ENCODE measurements at regions not wholly inside any gene's neighbourhood (a gene's known extent, or its start where the extent isn't known, plus 50 kb on each side); places are given as distances from the start of the nearest gene placed in this dataset.

- no peak for DNase-seq (ENCODE audit: low read depth, low spot score)
These were observed 292.6 kb upstream of the TAS2R1 start for GRCh38 chr5:9922719-9923118.

DNA sequence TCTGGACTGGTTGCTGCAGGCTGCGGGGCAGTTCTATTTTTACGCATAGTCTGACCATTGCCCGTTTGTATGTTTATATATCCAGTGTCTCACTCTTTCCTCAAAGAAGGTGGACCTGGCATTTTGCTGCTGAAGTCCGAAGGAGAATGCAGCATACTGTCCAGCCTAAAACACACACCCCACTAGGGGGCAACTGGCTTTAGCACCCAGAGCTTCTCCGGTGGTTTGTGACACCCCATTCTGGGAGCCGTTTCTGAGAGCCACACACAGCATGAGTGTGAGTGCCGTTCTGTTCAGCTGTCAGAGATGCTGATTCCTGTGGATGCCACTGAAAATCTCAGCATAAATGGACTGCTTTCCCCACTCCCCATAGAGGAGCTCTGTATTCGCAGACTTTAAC is 290.5 kb upstream of the TAS2R1 start:
- no peak for DNase-seq (ENCODE audit: low read depth, low spot score)

GRCh38 chr5:9919306-9920030 is 289.3 kb upstream of the TAS2R1 start:
- DNase-seq (ENCODE audit: low read depth, low spot score) = peak; percentile 93

GRCh38 chr5:9905661-9906060 is 275.5 kb upstream of the TAS2R1 start:
- DNase-seq (ENCODE audit: low read depth, low spot score) = no peak

DNA sequence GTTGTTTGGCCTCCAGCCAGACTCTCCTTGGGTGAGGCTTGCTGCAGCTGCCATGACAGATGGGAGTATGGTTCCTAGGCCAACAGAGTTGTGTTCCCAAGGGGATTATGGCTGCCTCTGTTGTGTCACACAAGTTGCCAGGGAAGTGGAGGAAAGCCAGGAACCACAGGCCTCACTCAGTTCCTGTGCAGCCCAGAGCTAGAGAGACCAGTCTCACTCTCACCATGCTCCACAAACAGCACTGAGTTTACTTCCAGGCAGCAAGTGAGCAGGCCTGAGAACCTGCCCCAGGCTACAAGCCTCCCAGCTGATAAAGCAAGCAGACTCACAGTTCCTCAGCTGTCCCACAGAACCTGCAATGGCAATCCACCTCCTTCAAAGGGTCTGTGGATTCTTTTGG is 273.6 kb upstream of the TAS2R1 start:
- DNase-seq (ENCODE audit: low read depth, low spot score) = peak; percentile 87

- DNase-seq (ENCODE audit: low read depth, low spot score) = no peak
These were observed 268.2 kb upstream of the TAS2R1 start for GRCh38 chr5:9898319-9898718.

- no peak for DNase-seq (ENCODE audit: low read depth, low spot score)
These were observed 265.1 kb upstream of the TAS2R1 start for GRCh38 chr5:9895302-9895645.

DNA sequence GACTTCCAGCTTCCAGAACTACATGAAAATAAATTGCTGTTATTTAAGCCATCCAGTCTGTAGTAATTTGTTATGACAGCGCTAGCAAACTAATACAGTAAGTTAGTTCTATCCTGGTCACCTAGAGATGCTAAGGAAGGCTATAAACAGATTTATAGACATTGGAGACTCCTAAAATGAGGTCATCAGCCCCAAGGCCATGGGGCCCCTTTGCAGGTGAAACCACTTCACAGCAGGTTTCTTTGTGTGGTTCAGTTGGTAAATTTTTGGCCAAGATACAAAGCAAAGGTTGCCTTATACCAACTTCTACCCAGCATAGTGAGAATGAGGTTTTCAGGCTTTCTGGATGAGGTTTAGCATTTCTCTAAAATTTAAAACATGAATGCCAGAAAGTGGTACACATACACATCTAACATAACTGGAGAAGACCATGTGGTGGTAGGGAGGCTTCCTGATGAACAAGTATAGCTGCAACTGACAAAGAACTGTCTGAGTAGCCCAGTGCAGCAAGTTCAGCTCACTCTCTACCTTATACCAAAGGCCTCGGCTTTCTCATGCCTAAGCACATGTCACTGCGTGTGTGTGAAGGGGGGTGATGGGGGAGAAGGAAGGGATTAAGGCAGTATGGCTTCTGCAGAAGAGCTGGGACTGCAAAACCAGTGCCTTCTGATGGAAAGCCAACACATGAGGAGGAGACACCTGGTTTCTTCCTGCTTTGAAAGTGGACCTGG is 264.6 kb upstream of the TAS2R1 start:
- no peak for DNase-seq (ENCODE audit: low read depth, low spot score)

- DNase-seq (ENCODE audit: low read depth, low spot score) = no peak
These were observed 262.5 kb upstream of the TAS2R1 start for GRCh38 chr5:9892696-9893095.

GRCh38 chr5:9889511-9889910 is 259.4 kb upstream of the TAS2R1 start:
- DNase-seq (ENCODE audit: low read depth, low spot score) = no peak

DNA sequence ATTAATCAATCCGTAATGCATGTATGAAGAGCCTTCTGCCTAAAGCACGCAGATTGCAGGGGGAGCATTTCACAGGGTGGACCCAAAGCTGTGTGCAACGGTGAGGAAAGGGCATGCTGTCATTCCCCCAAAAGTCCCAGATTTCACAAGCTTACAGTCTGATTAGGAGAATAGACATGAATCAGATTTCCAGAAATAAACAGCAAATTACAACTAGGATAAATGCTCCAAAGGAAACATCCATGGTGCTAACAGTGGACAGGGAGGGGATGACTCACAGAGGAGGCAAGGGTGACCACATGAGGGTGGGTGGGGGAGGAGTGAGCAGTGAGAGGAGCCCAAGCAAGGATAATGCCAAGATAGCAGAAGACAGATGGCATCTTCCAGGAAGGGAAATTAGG is 258.4 kb upstream of the TAS2R1 start:
- DNase-seq (ENCODE audit: low read depth, low spot score) = peak; percentile 40

DNA sequence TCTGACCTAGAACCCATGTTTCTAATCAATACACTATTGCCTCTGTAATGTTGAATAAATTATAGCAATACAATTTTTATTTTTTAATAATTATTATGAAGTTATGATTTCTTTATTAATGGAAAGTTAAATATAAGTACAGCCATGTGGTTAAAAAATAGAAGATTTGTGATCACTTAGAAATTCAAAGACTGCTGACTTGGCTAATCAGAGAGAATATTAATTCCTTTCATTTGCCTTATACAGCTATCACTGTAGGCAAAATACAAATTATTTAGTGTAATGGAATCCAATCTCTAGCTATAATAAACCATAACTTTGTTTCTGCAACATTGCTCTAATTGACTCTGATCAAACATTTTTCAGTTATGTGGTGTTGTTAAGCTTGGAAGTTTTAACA is 255.0 kb upstream of the TAS2R1 start:
- DNase-seq (ENCODE audit: low read depth, low spot score) = no peak

GRCh38 chr5:9878206-9878605 is 248.1 kb upstream of the TAS2R1 start:
- no peak for DNase-seq (ENCODE audit: low read depth, low spot score)

DNA sequence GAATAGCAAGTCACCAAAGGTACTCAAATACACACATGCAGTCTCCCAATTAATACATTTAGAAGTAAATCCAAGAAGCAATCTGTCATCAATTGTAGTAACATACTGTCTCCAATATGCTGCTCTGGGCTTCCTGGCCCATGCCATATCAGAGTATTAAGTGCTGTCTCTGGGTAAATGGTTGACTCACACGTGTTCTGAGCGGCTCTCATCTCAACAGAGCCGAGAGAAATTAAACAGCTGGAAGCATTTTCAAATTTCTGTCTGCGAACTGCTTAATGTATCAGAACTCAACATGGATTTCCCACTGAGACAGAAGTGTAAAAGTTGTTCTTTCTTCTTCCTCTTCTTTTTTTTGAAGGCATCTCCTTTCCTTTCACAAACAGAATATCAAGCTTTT is 247.3 kb upstream of the TAS2R1 start:
- DNase-seq (ENCODE audit: low read depth, low spot score) = no peak

DNA sequence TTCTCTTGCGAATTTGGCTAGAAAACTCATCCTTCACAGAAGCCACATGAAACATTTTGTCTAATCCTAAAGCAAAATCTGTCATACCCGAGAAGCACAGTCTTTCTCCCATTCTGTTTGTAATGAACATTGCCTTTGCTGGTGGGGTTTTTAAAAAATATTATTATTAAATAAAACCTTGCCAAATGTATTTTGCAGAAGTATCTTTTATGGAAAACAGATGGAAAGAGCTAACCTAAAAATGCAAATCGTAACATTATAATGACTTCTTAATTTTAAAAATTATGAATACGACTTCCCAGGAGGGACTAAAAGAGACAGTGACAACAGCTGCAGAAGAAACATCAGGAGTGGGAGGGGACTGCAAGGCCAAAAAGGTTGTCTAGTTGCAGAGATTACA is 246.3 kb upstream of the TAS2R1 start:
- DNase-seq (ENCODE audit: low read depth, low spot score) = no peak

- DNase-seq (ENCODE audit: low read depth, low spot score) = peak; percentile 25
These were observed 239.6 kb upstream of the TAS2R1 start for GRCh38 chr5:9869616-9870288.

- no peak for DNase-seq (ENCODE audit: low read depth, low spot score)
These were observed 235.4 kb upstream of the TAS2R1 start for GRCh38 chr5:9865574-9865973.

DNA sequence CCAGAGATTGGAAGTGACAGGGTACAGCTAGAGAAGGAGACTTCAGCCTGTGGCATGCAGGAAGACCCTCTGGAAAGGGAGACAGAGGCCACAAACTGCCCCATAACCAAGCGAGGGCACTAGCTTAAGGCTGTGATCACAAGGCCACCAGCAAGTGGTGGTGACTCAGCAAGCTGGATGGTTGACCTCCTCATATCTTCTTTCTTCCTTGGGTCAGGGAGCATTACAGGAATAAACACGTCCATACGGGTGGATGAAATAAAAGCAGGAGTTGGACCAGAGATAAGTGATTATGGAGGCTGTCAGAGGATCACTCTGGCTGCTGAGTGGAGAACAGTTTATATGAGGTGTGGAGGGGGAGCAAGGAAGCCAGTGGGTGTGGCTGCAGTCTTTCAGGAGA is 234.6 kb upstream of the TAS2R1 start:
- no peak for DNase-seq (ENCODE audit: low read depth, low spot score)

GRCh38 chr5:9863486-9863885 is 233.3 kb upstream of the TAS2R1 start:
- DNase-seq (ENCODE audit: low read depth, low spot score) = no peak

DNA sequence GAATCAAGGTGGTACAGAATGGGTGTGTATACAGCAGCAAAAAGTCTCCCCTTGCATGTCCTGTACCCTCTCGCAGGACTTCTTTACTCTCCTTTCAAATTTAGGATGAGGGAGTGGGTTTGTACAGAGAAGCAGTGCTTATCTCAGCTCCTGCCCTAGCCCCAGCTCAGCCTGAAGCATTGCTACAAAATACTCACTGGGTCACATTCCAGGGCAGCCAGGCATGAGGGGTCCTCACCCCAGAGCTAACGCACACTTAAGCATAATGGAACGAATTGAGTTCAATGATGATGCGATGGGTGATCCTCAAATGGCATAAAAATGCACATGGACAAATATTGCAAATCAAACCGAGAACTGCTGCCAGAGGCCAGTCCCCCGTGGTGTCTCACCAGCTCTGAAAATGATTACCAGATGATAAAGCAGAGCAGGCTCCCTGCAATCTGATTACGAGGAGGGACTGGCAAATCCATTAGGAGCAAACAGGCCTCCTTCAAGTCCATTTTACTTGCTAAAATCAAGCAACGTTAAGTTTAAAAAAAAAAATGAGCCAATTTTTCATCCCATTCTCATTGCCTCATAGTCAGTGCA is 231.6 kb upstream of the TAS2R1 start:
- peak; percentile 58 for DNase-seq (ENCODE audit: low read depth, low spot score)

DNA sequence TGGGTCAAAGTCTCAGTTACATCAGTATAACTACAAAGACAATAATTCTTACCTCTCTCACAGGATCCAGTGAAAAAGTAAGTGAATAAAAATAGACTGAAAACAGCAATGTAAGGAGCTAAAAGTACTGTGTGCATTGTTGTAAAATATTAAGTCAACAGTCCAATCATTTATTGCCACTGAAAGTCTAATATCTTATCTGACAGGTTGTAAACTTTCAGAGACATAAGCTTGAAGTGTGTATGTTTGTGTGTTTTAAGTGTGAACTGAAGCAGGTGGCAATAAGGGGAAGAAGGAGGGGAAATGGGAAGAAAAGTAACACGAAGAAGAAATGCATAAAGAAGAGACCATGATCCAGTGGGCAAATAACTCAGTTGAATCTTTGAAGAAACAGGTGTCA is 229.7 kb upstream of the TAS2R1 start:
- no peak for DNase-seq (ENCODE audit: low read depth, low spot score)

DNA sequence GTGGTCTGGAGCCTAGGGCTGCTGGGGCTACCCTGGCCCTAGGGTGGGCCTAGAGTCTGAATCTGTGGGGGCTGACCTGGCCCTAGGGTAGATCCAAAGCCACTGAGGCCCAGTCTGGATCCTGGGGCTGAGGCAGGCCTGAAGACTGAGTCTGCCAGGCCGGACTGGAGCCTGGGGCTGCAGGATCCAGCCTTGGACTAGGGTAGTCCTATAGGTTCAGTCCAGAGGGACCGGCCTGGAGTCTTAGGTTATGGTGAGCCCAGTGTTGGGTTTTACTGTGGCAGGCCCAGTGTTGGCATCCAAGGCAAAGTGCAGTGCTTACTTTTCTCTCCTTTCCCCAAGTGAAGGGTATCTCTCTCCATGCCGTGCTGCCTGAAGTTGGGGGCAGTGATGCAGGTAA is 227.9 kb upstream of the TAS2R1 start:
- DNase-seq (ENCODE audit: low read depth, low spot score) = no peak

- no peak for DNase-seq (ENCODE audit: low read depth, low spot score)
These were observed 223.2 kb upstream of the TAS2R1 start for GRCh38 chr5:9853309-9853708.

Data from brain pericyte (primary cell).